HG02870 (cell line): ENCODE measurements at regions not wholly inside any gene's neighbourhood (a gene's known extent, or its start where the extent isn't known, plus 50 kb on each side); places are given as distances from the start of the nearest gene placed in this dataset.

Experiments used
- ATAC-seq: cut with Tn5 transposase; IDR thresholded peaks from one replicate; pipeline ENCODE4 v1.9.1; 2021; ENCODE audit warnings: mild to moderate bottlenecking, moderate library complexity; ENCODE audit not compliant: unreplicated experiment

DNA sequence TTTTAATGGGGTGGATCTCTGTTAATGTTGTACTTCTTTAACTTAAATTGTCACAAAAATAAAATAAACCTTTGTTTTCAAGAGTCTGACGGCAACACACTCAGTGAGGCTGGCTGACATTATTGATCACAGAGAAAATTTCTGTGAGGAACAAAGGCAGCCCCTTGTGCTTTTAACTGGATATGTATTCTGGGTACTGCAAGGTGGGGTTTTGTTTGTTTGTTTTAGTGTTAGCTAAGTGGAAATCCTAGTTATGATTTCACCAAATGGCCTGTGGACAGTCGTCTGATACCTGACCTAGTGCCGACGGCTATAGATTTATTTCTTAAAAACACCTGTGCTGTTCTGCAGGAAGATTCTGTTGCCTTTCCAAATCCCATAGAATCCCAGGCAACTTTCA, 1329.5 kb upstream of the ZEB2 start:
- ATAC-seq = no peak

DNA sequence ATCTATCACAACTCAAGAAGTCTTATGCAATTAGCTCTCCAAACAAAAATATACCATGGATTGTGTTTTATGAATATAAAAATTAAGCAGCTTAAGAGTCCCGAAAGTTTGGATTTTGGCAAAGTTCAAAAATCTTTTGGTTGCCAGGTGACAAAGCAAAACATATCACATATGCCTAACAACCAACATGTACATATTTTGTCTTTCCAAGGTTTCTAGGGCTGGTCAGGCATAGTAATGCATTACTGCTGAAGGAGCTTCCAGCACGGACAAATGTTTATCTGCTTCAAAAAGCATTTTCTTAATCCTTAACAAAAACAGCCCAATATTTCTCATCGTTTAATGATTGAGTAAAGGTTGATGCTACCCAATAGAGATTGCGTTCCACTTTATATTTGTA, 1327.1 kb upstream of the ZEB2 start:
- ATAC-seq = no peak

DNA sequence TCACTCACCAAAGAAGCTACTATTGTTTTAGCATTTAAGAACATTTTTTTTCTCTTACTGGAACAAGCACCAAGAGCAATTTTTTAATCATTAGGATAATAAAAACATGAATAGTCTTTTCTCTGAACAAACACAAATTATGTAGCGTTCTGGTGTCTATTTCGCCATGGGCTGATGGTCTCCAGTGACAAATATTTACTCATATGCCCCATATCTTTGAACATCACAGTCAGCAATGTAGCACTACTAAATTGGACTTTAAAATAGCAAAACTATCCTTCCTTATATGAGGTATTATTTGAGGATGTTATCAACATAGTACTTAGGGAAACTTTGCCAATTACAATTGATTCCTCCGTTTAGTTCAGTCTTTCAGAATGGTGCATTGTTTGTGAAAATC, 1326.0 kb upstream of the ZEB2 start:
- ATAC-seq = no peak

DNA sequence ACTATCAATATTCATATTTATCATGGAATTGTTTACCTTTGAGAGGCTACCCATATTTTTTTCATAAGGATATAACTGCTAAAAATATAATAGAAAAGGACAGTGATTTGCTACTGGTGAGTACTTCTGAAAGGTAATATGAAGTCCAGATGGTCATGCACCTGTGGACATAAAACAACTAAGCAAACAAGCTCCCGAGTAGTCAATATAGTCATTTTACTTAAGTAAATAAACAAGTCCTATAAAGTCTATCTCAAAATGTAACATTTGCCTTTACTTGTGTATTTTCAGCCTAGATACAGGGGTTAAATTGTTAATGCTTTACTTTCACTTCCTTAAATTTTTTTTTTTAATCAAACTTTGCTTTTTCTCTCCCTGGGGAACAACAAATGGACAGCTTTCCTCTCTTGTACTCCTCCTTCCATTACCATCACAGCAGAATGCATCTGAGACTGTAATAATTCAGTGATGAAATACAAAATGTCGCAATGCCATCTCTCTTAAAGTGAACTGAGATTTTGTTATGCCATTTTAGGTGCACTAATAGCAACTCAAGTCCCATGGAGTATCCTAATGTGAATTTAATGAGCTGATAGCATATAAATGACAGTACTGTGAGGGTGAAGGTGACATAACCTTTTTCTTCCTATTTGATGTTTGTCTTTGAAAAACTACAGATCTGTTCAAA, 1325.4 kb upstream of the ZEB2 start:
- no peak for ATAC-seq

DNA sequence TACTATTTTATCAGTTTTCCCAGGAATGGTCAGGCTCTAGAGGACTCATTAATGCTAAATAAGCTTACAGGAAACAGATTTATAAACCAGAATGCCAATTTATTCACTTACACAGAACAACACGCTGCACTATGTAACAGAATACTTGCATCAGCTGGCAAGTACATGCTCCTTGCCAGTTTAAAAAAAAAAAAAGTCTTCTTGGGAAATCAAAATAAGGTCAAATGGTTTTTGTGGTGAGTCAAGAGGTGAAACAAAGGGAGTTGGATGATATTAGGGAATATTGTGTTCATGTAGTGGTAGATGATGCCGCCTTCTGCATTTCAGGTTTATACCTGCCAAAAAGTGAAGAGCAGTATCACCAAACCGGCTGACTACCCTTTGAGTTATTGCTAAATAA, 1322.1 kb upstream of the ZEB2 start:
- no peak for ATAC-seq

DNA sequence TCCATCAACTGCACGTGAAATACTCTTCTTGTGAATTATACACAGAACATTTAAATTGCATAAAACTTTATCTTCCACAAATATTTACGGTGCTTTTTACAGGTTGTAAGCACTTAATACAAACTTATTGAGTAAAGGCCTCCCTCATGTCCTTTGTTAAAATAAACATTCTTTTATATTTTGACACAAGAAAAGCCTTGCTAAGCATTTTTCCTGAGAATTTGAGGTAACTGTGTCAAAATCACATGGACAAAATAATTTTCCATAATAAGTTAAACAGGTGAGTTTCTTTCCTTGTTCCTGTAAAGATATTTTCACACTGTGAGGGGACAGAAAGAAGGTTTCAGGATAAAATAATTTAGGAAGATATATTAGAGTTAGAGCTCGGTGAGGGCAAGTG, 1317.1 kb upstream of the ZEB2 start:
- no peak for ATAC-seq

DNA sequence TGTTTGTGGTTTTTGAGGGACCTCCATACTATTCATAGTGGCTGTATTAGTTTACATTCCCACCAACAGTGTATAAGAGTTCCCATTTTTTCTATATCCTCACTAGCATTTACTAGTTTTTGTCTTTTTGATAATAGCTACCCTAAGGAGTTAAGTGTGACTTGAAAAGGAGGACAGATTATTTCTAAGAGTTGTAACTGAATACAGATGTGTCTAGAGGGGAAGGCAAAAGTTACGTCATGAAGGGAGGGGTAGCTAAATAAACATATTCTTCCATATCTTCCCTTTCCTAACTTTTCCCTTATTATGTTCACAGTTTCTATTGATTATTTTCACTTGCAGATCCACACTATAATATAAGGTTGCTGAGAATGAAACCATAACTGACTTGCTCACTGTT, 1315.7 kb upstream of the ZEB2 start:
- no peak for ATAC-seq

DNA sequence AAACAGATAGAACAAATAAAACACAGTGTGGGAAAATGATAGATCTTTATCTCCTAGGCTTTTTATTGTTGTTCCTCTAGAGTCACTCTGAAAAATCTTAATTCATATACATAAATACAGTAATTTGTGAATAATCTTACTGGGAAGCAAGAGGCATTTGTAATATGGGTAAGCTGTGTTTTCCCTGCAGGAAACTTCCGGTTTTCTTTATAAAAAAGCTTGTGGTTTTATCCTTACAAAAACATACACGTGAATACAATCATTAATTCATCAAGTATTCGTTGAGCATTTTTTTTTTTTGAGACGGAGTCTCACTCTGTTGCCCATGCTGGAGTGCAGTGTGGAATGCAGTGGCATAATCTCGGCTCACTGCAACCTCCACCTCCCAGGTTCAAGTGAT, 1312.8 kb upstream of the ZEB2 start:
- no peak for ATAC-seq

DNA sequence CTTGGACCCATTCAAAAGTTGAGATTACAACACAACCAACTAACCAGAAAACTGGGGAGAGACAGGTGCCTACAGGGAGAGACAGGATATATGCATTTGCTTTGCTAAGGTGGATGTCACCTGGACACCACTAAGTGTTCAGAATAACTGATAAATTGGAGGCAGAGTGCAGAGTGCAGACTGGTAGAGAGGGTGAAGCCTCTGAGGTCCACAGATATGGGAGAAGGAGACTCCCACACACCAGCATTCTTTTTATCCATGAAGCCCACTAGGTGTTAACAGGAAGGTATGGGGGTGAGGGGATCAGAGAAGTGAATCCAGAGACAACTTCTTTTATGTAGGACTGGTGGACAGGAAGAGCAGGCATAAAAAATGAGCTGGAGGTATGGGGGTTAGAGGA, 1310.0 kb upstream of the ZEB2 start:
- ATAC-seq = no peak

DNA sequence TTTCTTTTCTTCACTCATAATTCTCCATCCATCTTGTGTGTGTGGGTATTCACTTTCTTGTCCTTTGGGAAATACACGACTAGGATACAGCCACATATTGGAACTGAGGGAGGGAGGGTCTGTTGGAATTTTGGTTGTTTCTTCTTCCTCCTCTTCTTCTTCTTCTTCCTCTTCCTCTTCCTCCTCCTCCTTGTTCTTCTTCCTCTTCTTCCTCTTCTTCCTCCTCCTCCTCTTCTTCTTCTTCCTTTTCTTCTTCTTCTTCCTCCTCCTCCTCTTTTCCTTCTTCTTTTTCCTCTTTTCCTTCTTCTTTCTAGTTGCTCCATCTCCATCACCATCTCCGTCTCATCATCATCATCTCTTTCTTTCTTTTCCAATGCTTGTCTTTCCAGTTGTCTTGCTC, 1307.3 kb upstream of the ZEB2 start:
- ATAC-seq = no peak

DNA sequence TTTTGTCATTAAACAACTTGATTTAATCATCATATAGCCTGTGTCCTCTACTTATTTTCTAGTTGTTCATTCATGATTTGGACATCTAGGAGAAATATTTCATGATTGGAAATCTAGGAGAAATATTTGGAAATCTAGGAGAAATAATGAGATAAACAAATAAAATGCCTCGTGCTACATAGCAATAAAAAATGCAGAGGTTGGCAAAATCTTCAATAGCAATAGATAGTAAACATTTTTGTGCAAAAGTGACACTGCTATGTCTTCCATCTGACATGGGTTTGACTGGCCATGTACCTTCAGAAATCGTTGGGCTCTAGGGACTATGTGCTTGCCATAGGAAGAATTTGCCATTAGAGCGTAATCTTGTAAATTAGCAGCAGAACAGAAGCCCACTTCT, 1304.5 kb upstream of the ZEB2 start:
- no peak for ATAC-seq

DNA sequence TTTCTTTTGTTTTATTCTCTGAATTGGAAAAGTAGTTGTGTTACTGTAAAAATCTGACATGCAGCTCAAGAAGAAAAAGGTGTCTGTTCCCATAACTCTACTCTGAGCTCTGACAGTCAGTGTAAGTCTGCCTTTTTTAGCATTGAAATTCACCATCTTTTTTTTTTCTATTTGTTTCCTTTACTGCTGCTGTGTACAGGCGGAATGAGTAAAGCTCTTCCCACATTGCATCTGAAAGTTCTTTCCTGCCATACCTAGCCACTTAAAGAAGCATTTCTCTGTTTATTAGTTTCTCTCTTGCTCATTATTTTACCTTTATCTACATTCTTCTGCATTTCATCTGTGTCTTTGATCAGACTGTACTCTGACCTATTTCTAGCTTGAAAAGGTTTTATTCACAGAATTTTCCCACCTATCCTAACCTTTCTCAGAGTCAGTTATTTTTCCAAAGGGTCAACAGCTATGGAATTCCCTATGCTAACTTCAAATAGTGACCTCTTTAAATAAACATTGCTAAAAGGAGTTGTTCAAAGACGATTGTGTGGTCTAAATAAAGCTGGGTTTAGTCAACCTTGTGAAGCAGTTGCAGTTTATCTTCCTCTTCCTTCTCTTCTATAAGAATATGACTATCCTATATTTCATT, 1303.1 kb upstream of the ZEB2 start:
- no peak for ATAC-seq

DNA sequence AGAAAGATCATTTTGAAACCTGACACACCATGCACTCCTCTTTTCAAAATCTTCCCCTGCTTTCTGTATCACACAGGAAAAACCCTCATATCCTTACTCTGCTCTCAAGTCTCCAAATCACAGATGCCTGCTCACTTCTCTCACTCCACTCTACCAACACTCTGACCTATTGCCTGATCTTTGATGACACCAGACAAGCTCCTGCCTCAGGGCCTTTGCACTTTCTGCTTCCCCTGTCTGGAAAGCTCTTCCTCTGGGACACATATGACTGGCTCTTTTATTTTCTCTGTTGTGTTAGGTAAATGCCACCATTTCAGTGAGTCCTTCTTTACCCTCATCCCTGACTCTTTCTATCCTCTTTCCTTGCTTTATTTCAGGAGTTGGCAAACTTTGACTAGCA, 1300.7 kb upstream of the ZEB2 start:
- ATAC-seq = no peak

DNA sequence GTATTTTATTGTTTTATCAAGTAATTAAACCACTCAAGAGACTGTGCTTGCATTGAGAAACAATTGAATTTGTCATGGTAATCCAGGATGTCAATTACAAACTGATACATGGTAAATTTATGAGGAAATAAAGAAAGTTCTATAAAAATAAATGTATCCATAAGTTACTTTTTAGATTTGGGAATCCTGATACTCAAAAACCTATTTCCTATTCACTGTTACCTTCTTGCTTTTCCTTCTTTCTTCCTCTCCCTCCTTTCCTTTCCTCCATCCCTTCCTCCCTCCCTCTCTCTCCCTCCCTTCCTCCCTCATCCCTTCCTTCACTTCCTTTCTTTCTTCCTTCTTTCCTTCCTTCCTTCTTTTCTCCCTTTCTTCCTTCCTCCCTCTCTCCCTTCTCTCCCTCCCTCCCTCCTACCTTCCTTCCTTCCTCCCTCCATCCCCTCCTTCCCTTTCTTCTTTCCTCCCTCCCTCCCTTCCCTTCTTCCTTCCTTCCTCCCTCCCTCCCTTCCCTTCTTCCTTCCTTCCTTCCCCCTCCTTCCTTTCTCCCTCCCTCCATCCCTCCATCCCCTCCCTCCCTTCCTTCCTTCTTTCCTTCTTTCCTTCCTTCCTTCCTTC, 1299.1 kb upstream of the ZEB2 start:
- no peak for ATAC-seq

DNA sequence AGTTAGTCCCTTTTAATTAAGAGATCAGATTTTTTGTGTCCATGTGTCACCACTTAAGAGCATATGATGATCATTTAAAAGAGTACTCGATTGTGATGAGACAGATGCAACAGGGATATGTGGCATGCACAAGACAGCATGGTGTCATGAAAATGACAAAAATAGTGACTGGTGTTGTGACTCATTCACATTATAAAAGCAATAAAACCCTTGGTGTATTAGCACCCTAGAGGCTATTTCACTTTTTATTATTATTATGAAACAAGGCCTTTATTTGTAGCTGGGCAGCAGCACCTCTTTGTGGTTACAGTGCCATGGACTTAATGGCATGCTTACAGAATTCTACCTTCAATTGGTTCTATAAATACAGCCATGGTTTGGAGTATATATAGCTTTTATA, 1296.0 kb upstream of the ZEB2 start:
- no peak for ATAC-seq

DNA sequence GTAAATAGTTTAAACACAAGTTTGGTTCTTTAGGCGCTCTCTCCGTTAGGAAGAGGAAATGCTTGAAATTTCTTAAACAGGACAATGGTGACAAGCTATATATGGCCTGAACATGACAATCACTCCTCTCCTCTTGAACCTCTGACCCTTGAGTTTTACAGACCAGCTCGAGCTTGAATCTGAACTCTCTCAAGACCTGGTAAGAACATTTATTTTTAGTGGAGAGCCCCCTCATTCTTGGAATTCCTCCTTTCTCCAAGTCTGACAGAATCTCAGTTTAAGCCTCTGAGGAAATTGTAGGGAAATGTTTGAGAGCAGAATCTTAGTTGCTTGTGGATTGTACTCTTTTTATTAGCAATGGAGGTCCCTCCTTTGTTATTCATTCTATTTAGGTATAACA, 1293.6 kb upstream of the ZEB2 start:
- no peak for ATAC-seq

DNA sequence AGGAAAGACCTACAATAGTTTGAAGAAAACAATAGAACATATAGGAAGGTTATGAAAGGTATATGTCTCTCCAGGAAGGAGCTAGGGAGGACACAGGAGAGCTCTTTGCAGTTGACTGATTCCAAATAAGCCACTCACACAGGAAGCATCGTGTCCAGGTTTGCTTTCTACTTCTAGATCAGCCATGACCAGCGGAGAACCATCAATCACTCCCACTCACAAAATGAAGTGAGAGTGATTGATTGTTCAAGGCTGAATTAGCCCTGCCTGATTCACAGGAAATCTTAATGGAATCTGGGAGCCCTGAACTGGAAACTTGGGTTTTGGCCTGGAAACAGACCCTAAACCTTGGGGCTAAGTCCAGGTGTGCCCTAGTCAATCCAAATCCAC, 1292.2 kb upstream of the ZEB2 start:
- ATAC-seq = no peak

DNA sequence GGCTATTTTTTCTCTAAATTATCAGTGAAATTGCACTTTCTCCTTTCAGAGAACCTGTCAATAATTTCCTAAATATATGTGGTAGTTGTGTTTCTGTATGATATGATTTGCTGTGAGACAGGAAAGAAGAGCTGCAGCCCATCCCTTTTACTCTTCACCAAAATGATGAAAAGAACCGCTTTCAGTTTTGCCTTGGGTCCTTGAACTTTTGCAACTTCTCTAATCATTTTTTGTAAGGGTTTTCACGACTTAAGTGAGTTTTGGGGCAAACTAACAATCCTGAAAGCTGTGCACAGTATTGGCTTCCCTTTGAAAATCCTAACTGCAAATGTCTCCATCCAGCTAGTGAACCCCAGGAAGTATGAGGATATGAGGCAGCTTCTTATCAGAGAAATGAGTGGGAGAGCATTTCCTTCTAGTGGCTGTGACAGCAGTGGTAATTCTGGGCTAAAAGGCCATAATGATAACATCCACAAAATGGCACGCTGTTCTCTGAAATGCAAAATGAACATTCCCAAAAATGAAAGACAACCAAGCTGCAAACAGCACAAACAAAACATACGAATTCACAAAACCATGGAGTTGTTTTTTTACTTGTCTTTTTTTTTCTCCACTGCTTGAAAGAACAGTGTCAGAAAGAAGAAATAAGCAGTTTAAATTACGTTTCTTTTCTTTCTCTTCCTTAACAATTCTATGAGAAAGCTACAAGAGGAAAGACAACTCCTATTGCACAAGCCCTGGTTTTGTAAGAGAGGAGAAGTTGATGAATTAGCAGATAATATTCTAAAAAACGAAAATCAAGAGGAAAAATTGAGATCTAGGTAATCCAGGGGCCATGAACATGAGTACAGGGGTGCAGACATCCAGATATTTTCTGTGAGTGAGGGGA, 1291.6 kb upstream of the ZEB2 start:
- no peak for ATAC-seq

DNA sequence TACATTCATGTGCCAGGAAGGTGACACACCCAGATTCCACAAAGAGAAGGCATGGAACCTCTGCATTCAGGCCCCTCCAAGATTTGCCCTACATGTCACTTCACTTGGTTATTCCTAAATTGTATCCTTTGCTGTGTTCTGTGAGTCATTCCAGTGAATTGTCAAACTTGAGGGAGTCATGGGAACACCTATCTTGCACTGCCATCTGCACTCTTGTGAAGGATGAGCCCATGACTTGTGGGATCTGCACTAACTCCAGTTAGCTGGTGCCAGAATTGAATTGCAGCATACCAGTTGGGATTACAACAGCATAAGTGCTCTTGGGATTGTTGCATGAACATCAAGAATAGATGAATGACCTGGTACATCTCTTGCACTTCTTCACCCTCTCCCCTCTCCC, 1288.0 kb upstream of the ZEB2 start:
- ATAC-seq = no peak

DNA sequence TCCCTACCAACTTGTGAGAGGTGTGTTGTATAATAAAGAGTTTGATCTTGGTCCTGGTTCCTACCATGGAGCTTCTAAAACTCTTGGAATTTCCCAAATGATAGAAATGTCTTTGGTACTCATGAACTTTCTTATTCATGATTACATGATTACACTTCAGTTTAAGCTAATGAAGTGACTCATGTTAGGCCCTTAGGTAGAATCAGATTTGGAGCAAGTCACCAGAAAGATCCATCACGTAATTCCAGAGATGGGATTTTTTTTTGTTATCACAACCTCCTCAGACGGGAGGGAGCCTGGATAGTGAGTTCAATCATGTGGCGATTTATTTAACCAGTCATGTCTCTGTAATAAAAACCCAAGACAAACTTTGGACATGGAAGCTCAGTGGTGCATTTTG, 1287.6 kb upstream of the ZEB2 start:
- ATAC-seq = no peak

DNA sequence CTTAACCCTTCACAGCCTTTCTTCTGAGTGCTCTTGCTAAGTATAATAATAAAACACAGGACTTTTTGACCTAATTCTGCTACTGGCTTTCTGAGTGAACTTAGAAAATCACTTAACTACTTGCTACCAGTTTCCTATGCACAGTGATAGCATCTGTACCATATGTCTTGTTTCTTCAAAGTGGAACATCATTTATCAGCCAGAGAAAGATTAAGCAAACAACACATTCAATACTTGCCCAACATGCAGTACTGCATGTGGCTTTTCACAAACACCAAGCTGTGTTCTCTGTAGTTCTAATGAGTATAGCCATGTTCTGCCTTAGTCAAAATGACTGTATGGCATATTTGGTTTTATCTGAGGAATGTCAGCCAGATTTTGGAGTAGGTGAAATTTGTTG, 1286.6 kb upstream of the ZEB2 start:
- no peak for ATAC-seq

DNA sequence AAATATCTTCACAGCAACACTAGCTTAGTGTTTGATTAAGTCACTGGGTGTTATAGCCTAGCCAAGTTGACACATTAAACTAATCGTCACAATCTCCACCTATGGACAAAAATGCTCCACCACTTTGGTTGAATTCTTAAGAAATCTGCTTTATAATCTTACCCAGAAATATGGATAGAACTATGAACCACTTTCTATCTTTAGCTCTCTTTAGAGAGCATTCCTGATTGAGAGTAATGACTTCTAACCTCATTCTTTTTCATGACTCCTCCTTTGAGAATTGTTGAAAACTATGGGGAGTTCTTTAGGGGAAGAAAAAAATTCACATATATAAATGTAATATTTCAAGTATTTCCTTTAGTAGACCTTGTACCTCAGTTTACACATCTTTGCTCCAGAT, 1282.2 kb upstream of the ZEB2 start:
- no peak for ATAC-seq
